ENCODE measurements at regions not wholly inside any gene's neighbourhood (a gene's known extent, or its start where the extent isn't known, plus 50 kb on each side); places are given as distances from the start of the nearest gene placed in this dataset.
"Not testable (repeated sequence)": the region's sequence is repeated elsewhere in the genome, so short reads cannot be mapped to it uniquely, and the experiment has no call there.

DNA sequence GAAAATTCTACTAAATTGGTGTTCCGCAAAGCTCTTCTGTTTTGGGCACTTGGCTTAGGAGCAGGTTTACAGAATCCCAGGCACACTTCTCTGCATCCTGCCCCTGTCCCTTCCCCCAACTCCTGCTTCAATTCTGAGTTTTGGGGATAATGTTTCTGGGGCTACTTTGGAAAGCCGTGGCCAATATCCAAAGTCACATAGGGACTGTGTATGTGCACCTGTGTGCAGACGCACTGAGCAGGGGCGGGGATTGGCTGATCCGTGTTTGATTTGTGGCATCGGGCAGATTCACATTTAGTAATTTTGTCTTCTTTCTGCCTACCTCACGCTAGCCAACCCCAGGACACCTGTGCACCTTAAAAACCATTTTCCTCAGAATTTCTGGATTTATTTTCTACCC, 491.9 kb downstream of the SIPA1L2 start:
- DNase-seq (ENCODE audit: low read depth, low spot score), result no peak

GRCh38 chr1:232137066-232137465, 492.9 kb downstream of the SIPA1L2 start:
- DNase-seq (ENCODE audit: low read depth, low spot score), result no peak

- DNase-seq (ENCODE audit: low read depth, low spot score), result no peak
Observed at GRCh38 chr1:232136136-232136535, 493.8 kb downstream of the SIPA1L2 start.

GRCh38 chr1:232134365-232134764, 495.6 kb downstream of the SIPA1L2 start:
- no peak for DNase-seq (ENCODE audit: low read depth, low spot score)

- no peak for DNase-seq (ENCODE audit: low read depth, low spot score)
Observed at GRCh38 chr1:232132572-232132971, 497.4 kb downstream of the SIPA1L2 start.

DNA sequence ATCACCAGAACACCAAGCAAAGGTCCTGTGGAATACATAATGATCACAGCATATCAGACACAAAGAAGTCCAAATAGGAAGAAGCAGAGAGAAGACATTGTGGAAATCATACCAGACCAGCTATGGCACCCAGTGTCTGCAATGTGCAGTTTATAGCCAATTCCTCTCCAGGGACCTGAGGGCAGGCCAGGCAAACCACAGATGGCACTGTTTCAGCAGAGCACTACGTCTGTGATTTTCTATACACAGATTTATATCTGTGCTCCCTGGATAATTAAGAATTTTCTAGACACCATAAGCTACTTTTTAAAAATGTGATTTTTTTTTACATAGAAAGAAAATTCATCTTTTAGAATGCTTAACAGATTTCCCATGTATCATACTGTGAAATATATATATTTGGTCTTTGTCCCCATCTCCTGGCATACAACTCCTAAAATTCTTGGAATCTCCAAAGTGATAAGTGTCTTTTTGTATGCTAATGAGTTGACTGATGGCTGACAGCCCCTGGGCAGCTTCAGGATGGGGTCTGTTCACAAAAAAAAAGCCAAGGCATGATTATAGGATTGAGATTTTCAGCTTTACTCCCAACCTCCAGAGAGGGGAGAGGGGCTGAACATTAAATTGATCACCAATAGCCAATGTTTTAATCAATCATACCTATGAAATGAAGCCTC, 498.1 kb downstream of the SIPA1L2 start:
- DNase-seq (ENCODE audit: low read depth, low spot score), result no peak

DNA sequence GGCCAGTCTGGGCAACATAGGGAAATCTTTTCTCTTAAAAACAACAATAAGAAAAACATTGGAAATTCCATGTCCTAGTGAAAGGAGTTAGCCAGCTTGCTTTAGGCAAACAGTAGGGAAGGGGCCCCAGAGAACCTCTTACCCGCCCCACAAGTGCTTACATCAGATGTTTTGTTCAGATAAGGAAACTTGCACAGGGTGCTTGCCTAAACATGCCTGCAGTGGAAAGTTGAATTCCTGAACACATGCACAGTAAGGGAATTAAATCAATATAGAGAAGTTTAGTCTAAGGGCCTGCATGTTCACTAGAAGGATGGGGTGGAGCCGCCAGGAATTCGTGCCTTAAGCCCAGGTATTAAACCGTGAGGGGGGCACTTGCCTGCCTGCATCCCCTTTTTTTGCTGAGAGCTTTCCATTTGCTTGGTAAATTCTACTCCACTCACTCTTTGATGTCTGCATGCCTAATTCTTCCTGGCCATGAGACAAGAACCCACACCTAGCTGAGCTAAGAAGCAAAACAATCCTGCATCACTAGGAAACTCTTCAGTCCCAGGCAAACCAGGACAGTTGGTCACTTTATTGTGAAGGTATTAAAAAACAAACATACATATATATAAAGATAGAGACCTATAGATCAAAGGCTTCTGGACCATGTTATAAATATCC, 499.0 kb downstream of the SIPA1L2 start:
- DNase-seq (ENCODE audit: low read depth, low spot score), result no peak

DNA sequence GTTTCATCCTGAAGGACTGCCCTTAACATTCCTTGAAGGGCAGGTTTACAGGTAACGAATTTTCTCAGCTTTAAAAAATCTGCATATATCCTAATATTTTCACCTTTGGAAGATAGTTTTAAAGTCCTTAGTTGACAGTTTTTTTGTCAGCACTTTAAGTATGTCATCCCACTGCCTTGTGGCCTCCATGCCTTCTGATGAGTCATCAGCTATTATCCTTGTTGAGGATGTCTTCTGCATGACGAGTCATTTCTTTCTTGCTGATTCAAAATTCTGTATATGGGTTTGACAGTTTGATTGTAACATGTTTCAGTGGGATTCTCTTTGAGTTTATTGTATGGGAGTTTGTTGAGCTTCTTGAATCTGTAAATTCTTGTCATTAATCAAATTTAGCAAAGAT, 500.6 kb downstream of the DISC1 start:
- no peak for DNase-seq (ENCODE audit: low read depth, low spot score)

DNA sequence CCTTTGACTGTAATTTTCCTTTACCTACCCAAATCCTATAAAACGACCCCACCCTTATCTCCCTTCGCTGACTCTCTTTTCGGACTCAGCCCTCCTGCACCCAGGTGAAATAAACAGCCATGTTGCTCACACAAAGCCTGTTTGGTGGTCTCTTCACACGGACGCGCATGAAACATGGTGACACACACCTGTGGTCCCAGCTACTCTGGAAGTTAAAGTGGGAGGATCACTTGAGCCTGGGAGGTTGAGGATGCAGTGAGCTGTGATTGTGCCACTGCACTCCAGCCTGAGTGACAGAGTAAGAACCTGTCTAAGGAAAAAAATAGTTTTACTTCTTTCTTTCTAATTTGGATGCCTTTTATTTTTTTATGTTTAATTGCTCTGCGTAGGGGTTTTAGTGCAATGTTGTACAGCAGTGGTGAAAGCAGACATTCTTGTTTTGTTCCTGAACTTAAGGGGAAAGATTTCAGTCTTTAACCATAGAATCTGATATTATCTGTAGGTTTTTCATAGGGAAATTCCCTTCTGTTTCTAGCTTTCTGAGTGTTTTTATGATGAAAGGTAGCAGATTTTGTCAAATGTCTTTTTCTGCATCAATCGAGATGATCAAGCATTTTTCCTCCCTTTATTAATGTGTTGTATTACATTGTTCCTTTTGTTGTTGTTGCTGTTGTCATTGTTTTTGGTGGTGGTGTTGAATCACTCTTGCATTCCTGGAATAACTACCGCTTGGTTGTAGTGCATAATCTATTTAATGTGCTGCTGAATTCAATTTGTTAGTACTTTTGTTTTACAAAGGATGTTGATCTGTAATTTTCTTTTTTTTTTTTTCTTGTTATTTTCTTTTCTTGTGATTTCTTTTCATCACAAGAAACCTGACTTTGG, 497.4 kb downstream of the DISC1 start:
- DNase-seq (ENCODE audit: low read depth, low spot score), result no peak

DNA sequence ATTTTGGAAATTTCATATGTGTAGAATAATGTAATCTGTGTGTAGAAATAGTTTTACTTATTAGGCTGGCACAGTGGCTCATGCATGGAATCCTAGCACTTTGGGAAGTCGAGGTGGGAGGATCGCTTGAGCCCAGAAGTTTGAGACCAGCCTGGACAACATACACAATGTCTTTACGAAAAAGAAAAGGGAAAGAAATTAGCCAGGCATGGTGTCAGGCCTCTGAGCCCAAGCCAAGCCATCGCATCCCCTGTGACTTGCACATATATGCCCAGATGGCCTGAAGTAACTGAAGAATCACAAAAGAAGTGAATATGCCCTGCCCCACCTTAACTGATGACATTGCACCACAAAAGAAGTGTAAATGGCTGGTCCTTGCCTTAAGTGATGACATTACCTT, 491.3 kb downstream of the DISC1 start:
- DNase-seq (ENCODE audit: low read depth, low spot score), result not testable (repeated sequence)

- DNase-seq (ENCODE audit: low read depth, low spot score), result no peak
Observed at GRCh38 chr1:232114985-232115384, 488.4 kb downstream of the DISC1 start.

- no peak for DNase-seq (ENCODE audit: low read depth, low spot score)
Observed at GRCh38 chr1:232112076-232112475, 485.5 kb downstream of the DISC1 start.

DNA sequence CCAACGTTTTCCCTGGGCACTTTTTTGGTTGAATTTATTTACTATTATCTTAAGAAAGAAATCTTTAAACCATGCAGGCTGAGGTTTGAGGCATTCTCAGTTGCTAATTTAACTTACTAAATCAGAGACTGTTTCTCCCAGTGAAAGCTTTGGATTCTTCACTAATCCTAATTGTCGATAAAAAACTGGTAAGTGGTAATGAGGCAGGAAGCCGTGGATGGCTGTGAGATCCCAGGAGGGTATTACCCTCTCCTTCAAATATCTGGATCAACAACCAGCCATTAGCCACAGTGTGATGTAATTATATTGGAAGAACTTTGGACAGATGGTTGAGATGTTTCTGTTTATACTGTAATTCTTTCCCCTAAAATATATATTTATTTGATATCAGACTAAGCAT, 485.0 kb downstream of the DISC1 start:
- DNase-seq (ENCODE audit: low read depth, low spot score), result no peak

GRCh38 chr1:232110281-232111090, 483.9 kb downstream of the DISC1 start:
- DNase-seq (ENCODE audit: low read depth, low spot score), result peak; percentile 75

DNA sequence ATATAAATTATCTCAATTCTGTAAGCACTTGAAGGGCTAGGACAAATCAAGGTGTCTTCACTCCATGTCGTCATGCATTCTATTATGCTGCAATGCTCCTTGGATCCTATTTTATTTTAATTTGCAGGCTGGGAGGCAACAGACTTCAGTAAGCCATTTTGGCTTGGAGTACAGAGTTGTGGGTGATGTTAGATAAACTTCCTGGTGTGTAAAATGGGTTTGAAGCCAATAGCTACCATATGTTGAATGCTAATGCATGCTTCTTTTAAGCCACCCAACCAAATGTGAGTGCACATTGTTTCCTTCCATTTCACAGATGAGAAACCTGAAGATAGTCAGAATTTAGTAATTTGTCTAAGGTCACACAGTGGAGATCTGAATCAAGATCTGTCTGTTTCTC, 482.8 kb downstream of the DISC1 start:
- no peak for DNase-seq (ENCODE audit: low read depth, low spot score)

DNA sequence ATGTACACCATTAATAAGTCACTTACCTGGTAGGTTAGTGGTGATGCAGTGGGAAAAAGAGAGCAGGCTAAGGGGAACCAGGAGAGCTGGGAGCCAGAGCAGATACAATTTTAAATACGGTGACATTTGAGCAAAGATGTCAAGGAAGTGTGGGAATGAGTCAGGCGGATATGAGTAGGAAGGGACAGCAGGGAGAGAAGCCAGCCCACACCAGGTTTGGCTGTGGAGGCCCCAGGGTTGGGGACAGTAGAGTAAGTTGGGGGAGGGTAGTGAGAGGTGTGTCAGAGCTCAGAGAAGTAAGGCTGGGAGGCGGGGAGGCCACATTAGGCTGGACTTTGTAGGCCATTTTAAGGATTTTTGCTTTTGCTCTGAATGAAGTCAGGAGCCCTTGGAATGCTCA, 482.0 kb downstream of the DISC1 start:
- DNase-seq (ENCODE audit: low read depth, low spot score), result no peak

DNA sequence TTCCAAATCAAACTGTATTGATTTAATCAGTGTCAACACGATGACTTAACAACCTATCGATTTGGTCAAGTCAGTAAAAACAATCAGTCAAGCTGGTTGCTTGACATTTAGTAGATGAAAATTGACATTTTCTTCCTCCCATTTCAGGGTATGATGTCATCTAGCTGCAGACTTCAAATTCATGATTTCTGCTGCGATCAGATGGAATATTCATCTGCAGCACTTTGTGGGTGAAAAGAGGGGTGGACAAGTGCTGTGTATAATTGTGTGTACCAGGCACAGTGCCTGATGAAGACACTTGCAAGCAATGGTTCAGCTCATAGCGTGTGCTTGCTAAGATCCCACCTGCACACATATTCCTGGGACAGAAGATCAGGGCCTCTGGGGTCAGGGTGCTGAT, 479.8 kb downstream of the DISC1 start:
- DNase-seq (ENCODE audit: low read depth, low spot score), result no peak

DNA sequence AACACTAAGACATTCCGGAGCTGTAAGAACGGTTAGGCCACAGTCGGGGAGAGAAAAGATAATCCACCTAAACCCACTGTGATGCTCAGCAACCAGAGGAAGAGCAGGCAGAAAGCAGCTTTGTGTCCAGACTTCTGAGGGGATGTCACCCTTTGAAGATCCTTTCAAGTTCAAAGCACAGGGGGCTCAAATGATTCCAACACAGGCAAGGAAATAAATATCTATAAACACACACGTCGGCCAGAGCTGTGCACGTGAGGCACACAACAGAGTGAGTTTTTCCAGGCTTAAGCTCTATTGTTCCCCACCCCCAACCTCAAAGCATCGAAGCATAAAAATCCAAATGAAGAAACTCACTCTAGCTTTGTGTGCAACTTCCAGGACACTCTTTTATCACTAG, 479.0 kb downstream of the DISC1 start:
- no peak for DNase-seq (ENCODE audit: low read depth, low spot score)

GRCh38 chr1:232101231-232101630, 474.6 kb downstream of the DISC1 start:
- DNase-seq (ENCODE audit: low read depth, low spot score), result no peak

- no peak for DNase-seq (ENCODE audit: low read depth, low spot score)
Observed at GRCh38 chr1:232096751-232097150, 470.2 kb downstream of the DISC1 start.

Data from smooth muscle cell of the brain vasculature (primary cell).